KMS-11 (cell line): ENCODE measurements at regions not wholly inside any gene's neighbourhood (a gene's known extent, or its start where the extent isn't known, plus 50 kb on each side); places are given as distances from the start of the nearest gene placed in this dataset.

Experiments
- H2AFZ ChIP-seq: fragments of 200-600 bp; sonication (generic); 2 replicates; pipeline ENCODE4 v1.6.1; 2016; ENCODE audit warnings: antibody characterized with exemption, mixed run types, low read depth
- H3K27ac ChIP-seq: fragments of 200-600 bp; sonication (generic); 2 replicates; pipeline ENCODE4 v1.6.1; 2016; ENCODE audit warnings: mild to moderate bottlenecking, mixed run types
- H3K27me3 ChIP-seq: fragments of 200-600 bp; sonication (generic); 2 replicates; pipeline ENCODE4 v1.6.1; 2017; ENCODE audit warnings: mild to moderate bottlenecking, low read depth, mixed run types, moderate library complexity; ENCODE audit not compliant: insufficient read depth
- H3K36me3 ChIP-seq: fragments of 200-600 bp; sonication (generic); 2 replicates; pipeline ENCODE4 v1.6.1; 2017; ENCODE audit warnings: mild to moderate bottlenecking, mixed run types; ENCODE audit not compliant: insufficient read depth
- H3K4me1 ChIP-seq: fragments of 200-600 bp; sonication (generic); 2 replicates; pipeline ENCODE4 v1.6.1; 2016; ENCODE audit warnings: mild to moderate bottlenecking, low read depth, mixed run types; ENCODE audit not compliant: poor library complexity, severe bottlenecking
- H3K4me2 ChIP-seq: fragments of 200-600 bp; sonication (generic); 2 replicates; pipeline ENCODE4 v1.7.0; 2016; ENCODE audit warnings: mild to moderate bottlenecking, mixed run types
- H3K4me3 ChIP-seq: fragments of 200-600 bp; sonication (generic); IDR thresholded peaks from 2 replicates; pipeline ENCODE4 v1.6.1; 2017; ENCODE audit warnings: low read depth, low read length, mixed read lengths; ENCODE audit not compliant: insufficient read depth
- H3K79me2 ChIP-seq: fragments of 200-600 bp; sonication (generic); 2 replicates; pipeline ENCODE4 v1.6.1; 2016; ENCODE audit warnings: low read depth, mixed run types; ENCODE audit not compliant: insufficient read depth
- H3K9ac ChIP-seq: fragments of 200-600 bp; sonication (generic); 2 replicates; pipeline ENCODE4 v1.6.1; 2016; ENCODE audit warnings: mild to moderate bottlenecking, mixed run types
- H4K20me1 ChIP-seq: fragments of 200-600 bp; sonication (generic); 2 replicates; pipeline ENCODE4 v1.6.1; 2016; ENCODE audit warnings: mild to moderate bottlenecking, mixed run types; ENCODE audit not compliant: insufficient read depth
- TF ChIP-seq, protein P1 (sequence below): fragments of 200-600 bp; sonication (generic); conservative IDR thresholded peaks from 2 replicates; pipeline ENCODE4 v1.6.1; 2017; ENCODE audit warnings: low read depth, mild to moderate bottlenecking, antibody characterized with exemption, low read length, moderate library complexity, mixed read lengths

DNA sequence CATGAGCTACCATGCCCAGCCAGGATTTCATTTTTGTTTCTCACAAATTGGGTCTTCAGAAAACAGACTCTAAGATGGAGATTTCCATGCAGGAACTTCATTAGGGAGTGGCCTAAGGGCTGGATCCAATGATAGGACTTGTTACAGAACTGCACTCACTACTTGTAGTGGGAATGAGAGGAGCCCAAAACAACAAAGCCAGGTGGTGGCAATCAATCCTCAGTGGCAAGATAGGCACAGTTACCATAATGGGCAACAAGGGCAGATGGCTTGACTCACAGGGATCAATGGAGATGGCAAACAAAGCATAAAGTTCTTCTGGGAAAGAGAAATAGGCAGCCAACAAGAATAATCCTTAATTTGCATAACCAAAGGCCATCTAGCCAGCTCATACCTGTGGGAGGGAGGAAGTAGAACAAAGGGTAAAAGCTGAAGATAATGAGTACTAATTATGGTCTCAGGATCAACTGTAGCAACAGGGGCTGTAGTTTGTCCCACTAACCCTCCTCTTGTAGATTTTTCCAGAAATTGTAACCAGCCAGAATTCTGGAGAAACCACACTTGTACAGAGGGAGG lies 72.8 kb upstream of the MAPK10 start:
- TF ChIP-seq, protein P1, sequence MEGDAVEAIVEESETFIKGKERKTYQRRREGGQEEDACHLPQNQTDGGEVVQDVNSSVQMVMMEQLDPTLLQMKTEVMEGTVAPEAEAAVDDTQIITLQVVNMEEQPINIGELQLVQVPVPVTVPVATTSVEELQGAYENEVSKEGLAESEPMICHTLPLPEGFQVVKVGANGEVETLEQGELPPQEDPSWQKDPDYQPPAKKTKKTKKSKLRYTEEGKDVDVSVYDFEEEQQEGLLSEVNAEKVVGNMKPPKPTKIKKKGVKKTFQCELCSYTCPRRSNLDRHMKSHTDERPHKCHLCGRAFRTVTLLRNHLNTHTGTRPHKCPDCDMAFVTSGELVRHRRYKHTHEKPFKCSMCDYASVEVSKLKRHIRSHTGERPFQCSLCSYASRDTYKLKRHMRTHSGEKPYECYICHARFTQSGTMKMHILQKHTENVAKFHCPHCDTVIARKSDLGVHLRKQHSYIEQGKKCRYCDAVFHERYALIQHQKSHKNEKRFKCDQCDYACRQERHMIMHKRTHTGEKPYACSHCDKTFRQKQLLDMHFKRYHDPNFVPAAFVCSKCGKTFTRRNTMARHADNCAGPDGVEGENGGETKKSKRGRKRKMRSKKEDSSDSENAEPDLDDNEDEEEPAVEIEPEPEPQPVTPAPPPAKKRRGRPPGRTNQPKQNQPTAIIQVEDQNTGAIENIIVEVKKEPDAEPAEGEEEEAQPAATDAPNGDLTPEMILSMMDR: no peak
- Histone ChIP-seq H3K4me3 (no peak overlapping the region), H3K27me3 (no peaks in the 10 kb centered on the region), H4K20me1 (no peaks in the 10 kb centered on the region), H2AFZ (no peak overlapping the region), H3K9ac (no peak overlapping the region), H3K27ac (no peak overlapping the region), H3K79me2 (no peaks in the 10 kb centered on the region), H3K4me2 (no peak overlapping the region), H3K4me1 (no peaks in the 10 kb centered on the region), H3K36me3 (no peaks in the 10 kb centered on the region)

DNA sequence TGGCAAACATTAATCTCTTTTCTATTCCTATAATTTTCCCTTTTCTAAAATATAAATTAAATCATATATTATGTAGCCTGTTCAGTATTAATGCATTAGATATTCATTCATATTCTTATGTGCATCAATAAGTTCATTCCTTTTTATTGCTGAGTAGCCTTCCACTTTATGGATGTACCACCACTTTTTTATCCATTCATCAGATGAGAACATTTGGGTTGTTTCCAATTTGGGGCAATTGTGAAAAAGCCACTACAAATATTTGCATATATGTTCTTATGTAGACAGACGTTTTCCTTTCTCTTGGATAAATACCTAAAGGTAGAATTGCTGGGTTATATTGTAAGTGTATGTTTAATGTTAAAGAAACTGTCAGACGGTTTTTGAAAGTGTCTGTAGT lies 79.4 kb upstream of the MAPK10 start:
- Histone ChIP-seq H3K4me1 (no peaks in the 10 kb centered on the region), H3K79me2 (no peaks in the 10 kb centered on the region), H2AFZ (no peak overlapping the region), H3K4me3 (no peak overlapping the region), H3K36me3 (no peaks in the 10 kb centered on the region), H4K20me1 (no peaks in the 10 kb centered on the region), H3K27me3 (no peaks in the 10 kb centered on the region), H3K9ac (no peak overlapping the region), H3K4me2 (no peak overlapping the region), H3K27ac (no peak overlapping the region)
- TF ChIP-seq, protein P1: no peak

DNA sequence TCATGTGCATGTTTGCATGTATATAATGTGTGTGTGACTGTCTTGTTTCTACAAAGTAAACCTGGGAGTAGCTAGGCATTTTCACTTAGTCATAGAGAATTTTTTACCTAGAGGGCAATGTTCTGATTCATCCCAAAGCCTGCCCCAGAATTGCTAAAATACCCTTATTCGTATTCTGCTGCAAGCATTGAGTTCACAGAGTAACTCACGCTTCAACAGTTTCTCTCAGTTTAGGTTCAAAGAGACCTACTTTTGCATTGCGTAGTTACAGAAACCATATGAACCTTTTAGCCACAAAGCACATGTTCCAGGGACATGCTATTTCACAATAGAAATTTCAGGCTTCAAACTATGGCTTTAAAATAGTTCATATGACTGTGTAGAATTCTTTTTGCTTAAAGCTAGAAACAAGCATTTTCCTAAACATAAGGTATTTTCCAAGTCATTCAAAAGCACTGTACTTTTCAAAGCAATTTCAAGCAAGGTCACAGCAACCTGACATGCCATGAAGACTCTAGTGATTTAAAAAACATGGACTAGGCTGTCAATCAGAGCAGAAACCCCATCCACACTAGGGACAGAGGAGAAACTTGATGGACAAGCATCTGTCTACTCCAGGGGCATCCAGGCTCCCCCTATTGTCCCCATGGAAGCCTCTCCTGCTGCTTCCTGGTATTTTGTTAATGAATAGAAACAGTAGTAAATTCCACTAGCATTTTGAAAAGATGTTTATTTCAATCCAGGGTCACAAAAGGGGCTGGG lies 81.5 kb upstream of the MAPK10 start:
- Histone ChIP-seq H3K9ac (no peak overlapping the region), H3K4me1 (no peaks in the 10 kb centered on the region), H3K27ac (no peak overlapping the region), H3K36me3 (no peaks in the 10 kb centered on the region), H3K79me2 (no peaks in the 10 kb centered on the region), H4K20me1 (no peaks in the 10 kb centered on the region), H2AFZ (no peak overlapping the region), H3K4me2 (no peak overlapping the region), H3K27me3 (no peaks in the 10 kb centered on the region), H3K4me3 (no peak overlapping the region)
- TF ChIP-seq, protein P1: no peak

DNA sequence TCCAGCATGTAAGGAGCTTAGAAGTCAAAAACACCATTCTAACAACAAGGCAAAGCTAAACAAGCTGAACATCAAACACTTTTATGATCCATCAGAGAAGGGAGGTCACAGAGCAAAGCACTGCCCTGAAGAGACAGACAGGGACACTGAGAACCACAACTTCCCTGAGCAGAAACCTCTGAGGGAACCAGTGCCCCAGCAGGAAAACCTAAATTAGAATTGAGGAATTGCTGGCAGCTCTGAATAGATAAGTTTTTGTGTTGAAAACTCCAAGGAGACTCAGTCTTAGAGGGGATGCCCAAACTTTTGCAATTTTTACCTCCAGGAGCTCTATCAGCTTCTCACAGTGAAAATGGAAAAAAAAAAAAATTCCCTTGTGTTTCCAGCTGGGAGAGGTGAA lies 83.0 kb upstream of the MAPK10 start:
- no peaks in the 10 kb centered on the region for H3K4me1 ChIP-seq
- no peaks in the 10 kb centered on the region for H3K36me3 ChIP-seq
- H3K27ac ChIP-seq: no peak overlapping the region
- H2AFZ ChIP-seq: no peak overlapping the region
- H3K9ac ChIP-seq: no peak overlapping the region
- H3K27me3 ChIP-seq: no peaks in the 10 kb centered on the region
- no peaks in the 10 kb centered on the region for H3K79me2 ChIP-seq
- TF ChIP-seq, protein P1: no peak
- no peaks in the 10 kb centered on the region for H4K20me1 ChIP-seq
- H3K4me2 ChIP-seq: no peak overlapping the region
- H3K4me3 ChIP-seq: no peak overlapping the region
